ENCODE measurements at regions not wholly inside any gene's neighbourhood (a gene's known extent, or its start where the extent isn't known, plus 50 kb on each side); places are given as distances from the start of the nearest gene placed in this dataset.
A peak's percentile ranks its signal among the peaks of the same experiment; 100 is the strongest.
"Not testable (repeated sequence)": the region's sequence is repeated elsewhere in the genome, so short reads cannot be mapped to it uniquely, and the experiment has no call there.

DNA sequence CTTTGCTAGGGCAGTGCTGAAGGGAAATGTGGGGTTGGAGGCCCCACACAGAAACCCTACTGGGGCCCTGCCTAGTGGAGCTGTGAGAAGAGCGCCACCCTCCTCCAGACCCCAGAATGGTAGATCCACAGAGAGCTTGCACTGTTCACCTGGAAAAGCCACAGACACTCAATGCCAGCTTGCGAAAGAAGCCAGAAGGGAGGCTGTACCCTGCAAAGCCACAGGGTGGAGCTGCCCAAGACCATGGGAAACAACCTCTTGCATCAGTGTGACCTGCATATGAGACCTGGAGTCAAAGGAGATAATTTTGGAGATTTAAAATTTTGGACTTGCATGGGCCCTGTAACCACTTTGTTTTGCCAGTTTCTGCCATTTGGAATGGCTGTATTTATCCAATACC is 615.4 kb upstream of the MIR17HG start:
- DNase-seq, result no peak

DNA sequence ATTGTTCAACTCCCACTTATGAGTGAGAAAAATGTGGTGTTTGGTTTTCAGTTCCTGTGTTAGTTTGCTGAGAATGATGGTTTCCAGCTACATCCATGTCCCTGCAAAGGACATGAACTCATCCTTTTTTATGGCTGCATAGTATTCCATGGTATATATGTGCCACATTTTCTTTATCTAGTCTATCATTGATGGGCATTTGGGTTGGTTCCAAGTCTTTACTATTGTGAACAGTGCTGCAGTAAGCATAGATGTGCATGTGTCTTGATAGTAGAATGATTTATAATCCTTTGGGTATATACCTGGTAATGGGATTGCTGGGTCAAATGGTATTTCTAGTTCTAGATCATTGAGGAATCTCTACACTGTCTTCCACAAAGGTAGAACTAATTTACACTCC is 613.0 kb upstream of the MIR17HG start:
- not testable (repeated sequence) for DNase-seq

DNA sequence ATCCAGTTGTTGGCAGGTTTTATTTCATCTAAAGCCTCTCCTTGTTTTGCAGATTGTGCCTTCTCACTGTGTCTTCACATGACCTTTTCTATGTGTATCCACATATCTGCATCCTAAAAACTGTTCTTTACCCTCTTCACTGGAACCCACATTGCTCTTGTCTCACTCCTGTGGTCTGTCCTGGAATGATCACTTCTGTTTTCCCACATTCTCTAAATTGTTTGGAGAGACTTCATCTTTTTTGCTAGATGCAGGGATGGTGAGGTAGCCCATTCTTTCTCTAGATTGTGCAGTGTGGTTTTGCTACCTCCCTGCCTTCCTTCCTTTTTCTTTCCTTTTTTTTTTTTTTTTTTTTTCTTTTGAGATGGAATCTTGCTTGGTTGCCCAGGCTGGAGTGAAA is 608.6 kb upstream of the MIR17HG start:
- DNase-seq, result no peak

GRCh38 chr13:90740099-90740498 is 607.4 kb upstream of the MIR17HG start:
- DNase-seq, result no peak

DNA sequence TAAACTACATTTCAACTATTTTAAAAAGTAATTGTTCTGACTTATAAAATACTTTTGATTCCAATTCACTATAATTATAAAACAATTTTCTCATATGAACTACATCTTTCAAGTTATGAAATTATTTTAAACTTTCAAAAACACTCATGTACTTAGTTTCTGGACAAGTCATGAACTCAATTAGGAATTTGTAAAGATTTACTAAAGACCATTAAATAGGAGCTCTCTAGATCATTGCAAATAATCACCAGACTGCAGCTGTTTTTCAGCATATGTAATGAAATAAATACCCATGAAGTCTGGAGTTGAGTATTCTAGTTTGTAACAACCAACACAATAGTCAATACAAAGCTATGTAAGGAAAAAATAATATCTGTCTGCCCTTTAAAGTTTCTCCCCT is 605.1 kb upstream of the MIR17HG start:
- DNase-seq, result no peak

GRCh38 chr13:90746230-90746629 is 601.3 kb upstream of the MIR17HG start:
- DNase-seq, result no peak

GRCh38 chr13:90750021-90750420 is 597.5 kb upstream of the MIR17HG start:
- DNase-seq, result no peak

DNA sequence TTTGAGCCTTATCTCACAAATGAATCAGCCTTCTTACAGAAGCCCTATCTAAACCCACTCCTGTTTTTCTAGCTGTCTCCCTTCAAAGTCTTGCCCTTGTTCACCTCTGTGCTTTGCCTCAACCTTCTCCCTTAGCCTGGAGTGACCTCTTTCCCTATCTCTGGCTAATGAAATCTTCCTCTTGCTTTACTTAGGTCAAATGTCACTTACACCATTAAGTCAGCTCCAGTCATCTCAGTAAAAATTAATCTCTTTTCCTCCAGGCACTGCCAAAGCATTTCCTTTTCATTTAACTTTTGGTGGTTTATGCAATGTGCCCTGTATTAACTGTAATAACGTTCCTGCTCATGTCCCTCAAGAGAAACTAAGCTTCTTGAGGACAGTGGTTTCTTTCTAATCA is 596.5 kb upstream of the MIR17HG start:
- no peak for DNase-seq

GRCh38 chr13:90752070-90752469 is 595.4 kb upstream of the MIR17HG start:
- DNase-seq, result no peak

GRCh38 chr13:90757127-90757680 is 590.3 kb upstream of the MIR17HG start:
- peak in 1 of 2 experiments; percentile 10 for DNase-seq

DNA sequence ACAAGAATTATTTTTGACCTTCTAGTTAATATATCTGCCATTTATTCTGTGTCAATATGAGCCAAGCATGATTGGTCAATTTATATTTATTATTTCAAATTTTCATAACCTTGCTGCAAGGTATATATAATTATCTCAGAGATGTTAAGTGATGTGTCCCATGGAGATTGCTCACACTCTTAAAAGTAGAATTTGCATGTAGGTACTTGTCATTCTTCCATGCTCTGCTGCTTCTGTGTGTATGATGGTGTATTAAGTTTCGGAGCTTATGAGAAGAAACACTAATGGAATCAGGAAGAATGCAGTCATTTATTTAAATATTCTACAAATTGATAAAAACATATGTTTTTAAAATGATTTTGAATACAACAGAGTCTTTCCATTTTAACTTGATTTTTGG is 586.8 kb upstream of the MIR17HG start:
- no peak for DNase-seq

DNA sequence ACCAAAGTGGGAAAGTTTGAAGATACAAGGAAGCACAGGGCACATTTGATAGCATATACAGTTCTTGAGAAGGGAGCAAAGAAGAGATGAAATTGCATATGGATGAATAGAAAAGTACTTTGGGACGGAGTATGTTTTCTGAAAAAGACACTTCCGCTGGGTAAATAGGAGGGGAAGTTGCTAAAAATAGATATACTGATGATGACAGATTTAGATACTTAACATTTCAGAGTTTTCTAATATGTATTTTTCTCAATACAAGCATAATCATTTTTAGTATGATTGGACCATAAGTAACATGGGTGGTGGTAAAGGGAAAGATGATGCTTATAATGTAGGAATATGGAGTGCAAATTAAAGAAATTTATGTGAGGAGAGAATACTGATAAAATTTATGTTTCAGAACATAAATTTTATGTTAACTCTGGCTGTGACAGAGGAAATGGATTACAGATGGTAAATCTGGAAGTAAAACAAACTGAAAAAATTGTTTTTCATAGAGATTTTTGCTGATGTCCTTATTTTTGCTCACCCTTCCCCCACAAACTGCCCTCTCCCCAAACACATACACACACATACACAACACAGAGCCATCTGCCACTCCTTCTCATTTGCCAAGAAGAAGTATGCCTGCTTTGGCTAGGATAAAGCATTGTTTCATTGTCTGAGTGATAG is 583.9 kb upstream of the MIR17HG start:
- peak; percentile 0 to 24 for DNase-seq

GRCh38 chr13:90766386-90766902 is 581.0 kb upstream of the MIR17HG start:
- DNase-seq, result no peak

- no peak for DNase-seq
Observed at GRCh38 chr13:90768116-90768515, 579.4 kb upstream of the MIR17HG start.

- DNase-seq, result no peak
Observed at GRCh38 chr13:90769387-90769786, 578.1 kb upstream of the MIR17HG start.

- DNase-seq, result no peak
Observed at GRCh38 chr13:90770334-90770733, 577.2 kb upstream of the MIR17HG start.

DNA sequence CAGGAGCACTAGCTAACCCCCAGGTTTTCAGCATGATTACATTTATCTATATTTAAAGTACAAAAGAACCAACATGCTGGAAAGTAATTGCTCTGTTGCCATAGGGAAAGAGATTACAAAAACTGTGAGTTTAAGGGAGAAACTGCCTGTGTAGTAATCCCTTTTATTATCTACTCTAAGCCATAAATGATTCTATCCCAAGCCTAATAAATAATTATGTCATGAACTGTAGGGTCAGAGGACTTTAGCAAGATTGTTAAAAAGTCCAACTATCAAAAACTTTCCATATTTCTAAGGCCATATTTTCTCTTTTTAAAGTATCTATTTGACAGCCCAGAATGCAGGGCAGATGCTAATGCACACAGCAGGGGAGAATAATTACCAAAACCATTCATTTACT is 573.8 kb upstream of the MIR17HG start:
- DNase-seq, result no peak

GRCh38 chr13:90776051-90776748 is 571.3 kb upstream of the MIR17HG start:
- DNase-seq, result no peak

DNA sequence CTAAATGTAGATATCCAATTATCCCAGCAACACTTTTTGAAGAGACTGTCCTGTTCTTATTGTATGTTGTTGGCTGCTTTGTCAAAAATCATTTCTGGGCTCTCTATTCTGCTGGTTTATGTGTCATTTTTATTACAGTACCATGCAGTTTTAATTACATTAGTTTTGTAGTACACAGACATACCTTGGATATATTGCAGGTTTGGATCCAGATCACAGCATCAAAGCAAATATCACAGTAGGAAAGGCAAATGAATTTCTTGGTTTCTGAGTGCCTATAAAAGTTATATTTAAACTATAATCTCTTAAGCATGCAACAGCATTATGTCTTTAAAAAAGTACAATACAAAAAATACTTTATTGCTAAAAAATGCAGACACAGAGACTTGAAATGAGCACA is 564.2 kb upstream of the MIR17HG start:
- no peak for DNase-seq

GRCh38 chr13:90787007-90787406 is 560.5 kb upstream of the MIR17HG start:
- DNase-seq, result no peak

GRCh38 chr13:90792335-90792734 is 555.2 kb upstream of the MIR17HG start:
- DNase-seq, result no peak

DNA sequence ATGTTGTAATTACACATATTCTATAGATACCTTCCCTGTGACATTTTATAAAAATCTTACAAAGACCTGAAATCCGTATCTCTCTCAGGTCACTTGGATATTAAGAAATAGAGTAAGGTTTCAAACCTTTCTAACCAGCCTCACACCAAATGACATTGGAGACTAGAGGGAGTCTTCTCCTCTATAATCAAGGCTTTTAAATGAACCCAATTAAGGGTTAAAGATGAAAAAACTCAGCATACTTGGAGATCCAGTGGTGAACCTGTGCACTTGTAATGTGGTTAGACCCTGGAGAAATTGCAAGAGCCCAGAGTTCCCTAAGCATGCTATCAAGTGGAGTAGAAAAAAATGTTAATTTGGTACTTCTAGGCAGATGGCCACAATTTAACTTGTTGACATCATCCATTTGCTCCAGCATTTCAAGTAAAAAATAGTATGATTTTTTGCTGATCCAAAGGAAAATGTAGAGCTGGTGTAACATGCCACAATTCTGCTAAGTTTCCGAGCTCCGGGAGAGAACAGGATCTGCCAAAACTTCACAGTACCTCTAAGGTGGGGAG is 554.1 kb upstream of the MIR17HG start:
- peak in 1 of 2 experiments; percentile 2 for DNase-seq

GRCh38 chr13:90796474-90796873 is 551.0 kb upstream of the MIR17HG start:
- no peak for DNase-seq

GRCh38 chr13:90797335-90797734 is 550.2 kb upstream of the MIR17HG start:
- no peak for DNase-seq
